Osteocyte (in vitro differentiated cells): ENCODE measurements at regions not wholly inside any gene's neighbourhood (a gene's known extent, or its start where the extent isn't known, plus 50 kb on each side); places are given as distances from the start of the nearest gene placed in this dataset.

ENCODE experiments used
- DNase-seq: peaks from one replicate; pipeline ENCODE4 v3.0.0; 2021; ENCODE audit warnings: mixed read lengths; ENCODE audit not compliant: unreplicated experiment; ENCODE audit errors: extremely low spot score
- H3K27ac Mint-ChIP-seq: one replicate; pipeline ENCODE4 v1.8.0; 2021; ENCODE audit warnings: mild to moderate bottlenecking, mixed read lengths; ENCODE audit not compliant: unreplicated experiment
- H3K27me3 Mint-ChIP-seq: one replicate; pipeline ENCODE4 v1.8.0; 2021; ENCODE audit warnings: mixed read lengths; ENCODE audit not compliant: unreplicated experiment
- H3K36me3 Mint-ChIP-seq: one replicate; pipeline ENCODE4 v1.8.0; 2021; ENCODE audit warnings: mixed read lengths; ENCODE audit not compliant: unreplicated experiment
- H3K4me1 Mint-ChIP-seq: one replicate; pipeline ENCODE4 v1.8.0; 2021; ENCODE audit warnings: mixed read lengths; ENCODE audit not compliant: unreplicated experiment
- H3K4me3 Mint-ChIP-seq: one replicate; pipeline ENCODE4 v1.8.0; 2021; ENCODE audit warnings: mild to moderate bottlenecking, moderate library complexity, mixed read lengths; ENCODE audit not compliant: unreplicated experiment
- H3K9me3 Mint-ChIP-seq: one replicate; pipeline ENCODE4 v1.8.0; 2021; ENCODE audit warnings: mixed read lengths; ENCODE audit not compliant: unreplicated experiment
- TF ChIP-seq, protein P1 (sequence below): fragments of 200-600 bp; sonication (generic); IDR thresholded peaks from 2 replicates; pipeline ENCODE4 v1.5.0; 2021; ENCODE audit warnings: antibody characterized with exemption, mild to moderate bottlenecking, moderate library complexity

DNA sequence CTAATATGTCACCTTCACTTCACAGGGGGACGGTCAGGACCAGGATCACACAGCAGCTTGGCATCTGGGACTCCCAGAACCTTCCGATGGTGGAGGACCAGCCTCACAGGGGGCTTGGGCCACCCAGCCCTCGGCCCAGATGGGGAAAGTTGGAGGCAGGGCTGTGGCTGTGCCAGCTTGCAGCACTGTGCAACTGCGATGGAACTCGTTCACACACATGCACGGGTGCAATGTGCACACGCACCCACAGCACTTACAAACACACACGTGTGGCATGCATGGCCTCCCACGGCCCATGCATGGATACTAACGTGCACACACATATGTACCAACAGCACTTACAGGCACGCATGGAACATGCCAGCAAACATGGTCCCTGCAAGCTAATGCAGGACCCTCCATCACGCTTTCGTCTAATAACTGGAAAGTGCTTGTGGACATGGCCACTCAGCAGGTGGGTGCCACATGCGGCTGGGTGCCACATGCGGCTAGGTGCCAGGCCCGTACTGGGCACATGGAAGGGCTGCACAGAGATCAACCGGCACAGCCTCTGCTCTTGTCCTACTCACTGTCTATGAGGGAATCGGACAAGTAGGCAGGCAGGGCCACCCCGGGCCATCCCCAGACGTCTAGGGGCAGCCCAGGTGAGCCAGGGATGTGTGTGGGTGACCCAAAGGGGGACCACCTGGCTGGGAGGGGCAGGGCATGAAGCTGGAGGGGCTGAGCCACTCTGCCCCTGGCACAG lies 63.2 kb downstream of the ADRA2C start:
- H3K4me3 Mint-ChIP-seq, result no peak overlapping the region

DNA sequence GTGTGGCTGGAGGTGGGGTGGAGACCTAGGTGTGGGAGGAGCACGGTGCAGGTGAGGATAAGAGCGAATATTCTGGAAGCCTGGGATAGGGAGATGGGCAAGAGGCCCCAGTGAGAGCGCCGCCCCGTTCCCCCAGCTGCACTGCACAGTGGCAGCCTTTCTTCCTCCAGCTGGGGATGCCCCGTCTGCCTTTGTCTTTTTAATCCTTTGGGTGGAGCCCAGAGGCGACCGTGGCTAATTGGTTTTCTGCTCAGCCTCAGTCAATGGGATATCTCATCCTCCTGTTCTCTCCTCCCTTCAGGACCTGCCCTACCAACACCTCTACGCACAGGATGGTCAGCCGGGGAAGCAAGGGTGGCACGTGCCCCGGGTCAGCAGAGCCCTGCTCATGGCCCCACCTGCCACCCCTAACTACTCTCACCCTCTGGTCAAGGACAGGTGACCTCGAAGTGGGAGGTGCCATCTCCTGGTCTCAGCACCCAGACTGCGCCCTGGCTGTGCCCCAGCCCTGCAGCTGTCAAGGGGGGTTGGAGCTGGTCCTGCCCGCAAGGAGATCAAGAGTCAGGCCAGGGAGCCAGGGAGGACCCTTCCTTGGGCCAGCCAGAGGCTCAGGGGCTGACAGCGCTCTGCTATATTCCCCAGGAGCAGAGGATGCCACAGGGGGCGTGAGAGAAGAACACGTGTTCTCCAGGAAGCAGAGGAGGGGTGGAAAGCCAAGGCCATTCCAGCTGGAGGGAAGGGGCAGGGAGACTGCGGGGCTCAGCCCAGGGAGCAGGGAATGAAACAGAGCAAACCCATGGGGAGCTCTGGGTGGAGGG lies 64.0 kb downstream of the ADRA2C start:
- H3K36me3 Mint-ChIP-seq, result no peaks in the 10 kb centered on the region
- H3K4me1 Mint-ChIP-seq, result no peaks in the 10 kb centered on the region
- H3K4me3 Mint-ChIP-seq, result no peak overlapping the region
- DNase-seq, result no peak
- H3K9me3 Mint-ChIP-seq, result no peaks in the 10 kb centered on the region
- H3K27ac Mint-ChIP-seq, result no peak overlapping the region
- H3K27me3 Mint-ChIP-seq, result peaks cover 18% of the 10 kb centered on the region
- TF ChIP-seq, protein P1, sequence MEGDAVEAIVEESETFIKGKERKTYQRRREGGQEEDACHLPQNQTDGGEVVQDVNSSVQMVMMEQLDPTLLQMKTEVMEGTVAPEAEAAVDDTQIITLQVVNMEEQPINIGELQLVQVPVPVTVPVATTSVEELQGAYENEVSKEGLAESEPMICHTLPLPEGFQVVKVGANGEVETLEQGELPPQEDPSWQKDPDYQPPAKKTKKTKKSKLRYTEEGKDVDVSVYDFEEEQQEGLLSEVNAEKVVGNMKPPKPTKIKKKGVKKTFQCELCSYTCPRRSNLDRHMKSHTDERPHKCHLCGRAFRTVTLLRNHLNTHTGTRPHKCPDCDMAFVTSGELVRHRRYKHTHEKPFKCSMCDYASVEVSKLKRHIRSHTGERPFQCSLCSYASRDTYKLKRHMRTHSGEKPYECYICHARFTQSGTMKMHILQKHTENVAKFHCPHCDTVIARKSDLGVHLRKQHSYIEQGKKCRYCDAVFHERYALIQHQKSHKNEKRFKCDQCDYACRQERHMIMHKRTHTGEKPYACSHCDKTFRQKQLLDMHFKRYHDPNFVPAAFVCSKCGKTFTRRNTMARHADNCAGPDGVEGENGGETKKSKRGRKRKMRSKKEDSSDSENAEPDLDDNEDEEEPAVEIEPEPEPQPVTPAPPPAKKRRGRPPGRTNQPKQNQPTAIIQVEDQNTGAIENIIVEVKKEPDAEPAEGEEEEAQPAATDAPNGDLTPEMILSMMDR, result no peak

More for the DNA sequence above, 63.2 kb downstream of the ADRA2C start:
- no peaks in the 10 kb centered on the region for H3K36me3 Mint-ChIP-seq
- DNase-seq, result no peak
- H3K27me3 Mint-ChIP-seq, result peaks cover 14% of the 10 kb centered on the region
- no peaks in the 10 kb centered on the region for H3K9me3 Mint-ChIP-seq
- no peaks in the 10 kb centered on the region for H3K4me1 Mint-ChIP-seq
- TF ChIP-seq, protein P1, result no peak
- H3K27ac Mint-ChIP-seq, result no peak overlapping the region

DNA sequence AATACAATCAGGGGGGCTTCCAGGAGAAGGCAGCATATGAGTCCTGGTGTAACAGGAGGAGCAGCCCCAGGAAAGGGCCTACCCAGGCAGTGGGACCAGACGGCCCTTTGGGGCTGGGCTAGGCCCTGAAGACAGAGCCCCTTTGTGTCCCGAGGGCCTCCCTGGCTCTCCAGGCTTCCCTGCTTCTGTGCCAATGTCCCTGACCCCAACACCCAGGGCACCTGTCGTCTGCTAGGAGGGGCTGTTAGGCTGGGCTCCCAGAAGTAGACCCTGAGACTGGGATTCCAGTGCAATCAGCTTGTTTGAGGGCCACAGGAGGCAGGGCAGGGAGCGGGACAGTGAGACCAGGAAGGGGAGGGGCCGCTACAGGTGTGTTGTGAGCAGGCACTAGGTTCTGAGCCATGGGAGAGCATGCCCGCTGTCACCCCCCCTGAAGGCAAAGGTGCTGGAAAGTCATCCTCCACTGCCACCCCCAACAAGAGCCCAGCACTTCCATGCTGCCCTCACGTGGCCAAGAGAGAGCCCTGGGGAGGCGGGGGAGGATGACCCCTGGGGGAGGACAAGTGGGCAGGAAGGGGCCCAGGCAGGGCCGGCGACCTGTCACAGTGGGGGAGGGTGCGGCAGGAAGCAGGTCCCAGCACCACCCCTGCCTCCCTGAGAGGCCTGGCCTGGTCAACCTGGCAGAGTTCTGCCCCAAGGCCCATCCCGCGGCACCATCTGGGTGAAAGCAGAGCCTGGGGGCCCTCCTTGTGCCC lies 64.8 kb downstream of the ADRA2C start:
- H3K4me3 Mint-ChIP-seq, result no peak overlapping the region
- TF ChIP-seq, protein P1, result no peak
- H3K27me3 Mint-ChIP-seq, result peaks cover 26% of the 10 kb centered on the region
- no peaks in the 10 kb centered on the region for H3K4me1 Mint-ChIP-seq
- H3K9me3 Mint-ChIP-seq, result no peaks in the 10 kb centered on the region
- H3K36me3 Mint-ChIP-seq, result no peaks in the 10 kb centered on the region
- no peak overlapping the region for H3K27ac Mint-ChIP-seq
- no peak for DNase-seq

DNA sequence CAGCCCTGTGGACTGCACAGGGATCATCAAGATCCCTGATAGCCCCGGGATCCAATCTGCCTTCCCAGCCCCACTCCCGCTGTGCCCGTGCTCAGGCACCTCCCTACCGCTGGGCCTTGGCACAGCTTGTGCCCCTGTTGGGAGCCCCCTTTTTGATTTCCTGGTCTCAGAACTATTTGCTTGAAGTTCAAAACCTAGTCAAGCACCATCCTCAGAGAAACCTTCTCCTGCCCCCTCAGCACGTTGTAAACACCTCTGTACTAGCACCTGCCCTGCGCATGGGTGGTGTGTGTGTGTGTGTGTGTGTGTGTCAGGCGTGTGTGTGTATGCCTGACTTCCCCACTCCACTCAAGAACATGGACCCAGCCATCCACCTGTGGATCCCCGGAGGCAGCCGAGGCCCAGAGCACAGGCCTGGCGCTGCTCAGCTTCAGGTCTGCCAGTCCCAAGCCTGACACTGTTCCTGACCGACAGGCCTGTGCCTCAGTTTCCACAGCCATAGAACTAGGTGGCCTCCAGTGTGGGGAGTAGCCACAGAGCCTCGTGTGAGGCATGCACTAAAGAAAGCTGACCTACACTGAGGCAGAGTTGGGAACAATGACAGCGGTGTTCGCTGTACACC lies 65.5 kb downstream of the ADRA2C start:
- Mint-ChIP-seq H3K36me3 (no peaks in the 10 kb centered on the region), H3K4me3 (no peak overlapping the region), H3K4me1 (no peaks in the 10 kb centered on the region), H3K9me3 (no peaks in the 10 kb centered on the region), H3K27ac (no peak overlapping the region), H3K27me3 (peaks cover 24% of the 10 kb centered on the region)
- TF ChIP-seq, protein P1, result no peak
- DNase-seq, result no peak
